HG03442 (cell line): ENCODE measurements at regions not wholly inside any gene's neighbourhood (a gene's known extent, or its start where the extent isn't known, plus 50 kb on each side); places are given as distances from the start of the nearest gene placed in this dataset.
"Not testable (repeated sequence)": the region's sequence is repeated elsewhere in the genome, so short reads cannot be mapped to it uniquely, and the experiment has no call there.

Experiments used
- ATAC-seq: cut with Tn5 transposase; IDR thresholded peaks from one replicate; pipeline ENCODE4 v1.9.1; 2021; ENCODE audit warnings: mild to moderate bottlenecking, moderate library complexity; ENCODE audit not compliant: unreplicated experiment

GRCh38 chr5:116785106-116785505, 210.5 kb upstream of the SEMA6A start:
- ATAC-seq: no peak

GRCh38 chr5:116779846-116780245, 205.2 kb upstream of the SEMA6A start:
- no peak for ATAC-seq

- no peak for ATAC-seq
Observed at GRCh38 chr5:116778651-116779280, 204.1 kb upstream of the SEMA6A start.

GRCh38 chr5:116778032-116778431, 203.4 kb upstream of the SEMA6A start:
- peak; percentile 69 for ATAC-seq

GRCh38 chr5:116773926-116774325, 199.3 kb upstream of the SEMA6A start:
- ATAC-seq: no peak

- no peak for ATAC-seq
Observed at GRCh38 chr5:116772806-116773205, 198.2 kb upstream of the SEMA6A start.

GRCh38 chr5:116772152-116772501, 197.5 kb upstream of the SEMA6A start:
- ATAC-seq: no peak

- ATAC-seq: no peak
Observed at GRCh38 chr5:116771466-116772151, 197.0 kb upstream of the SEMA6A start.

GRCh38 chr5:116769953-116770352, 195.3 kb upstream of the SEMA6A start:
- not testable (repeated sequence) for ATAC-seq

- ATAC-seq: no peak
Observed at GRCh38 chr5:116769470-116769869, 194.8 kb upstream of the SEMA6A start.

GRCh38 chr5:116766470-116766947, 191.9 kb upstream of the SEMA6A start:
- peak; percentile 60 for ATAC-seq

GRCh38 chr5:116765441-116765840, 190.8 kb upstream of the SEMA6A start:
- ATAC-seq: no peak

GRCh38 chr5:116764941-116765340, 190.3 kb upstream of the SEMA6A start:
- ATAC-seq: no peak

- peak; percentile 76 for ATAC-seq
Observed at GRCh38 chr5:116763987-116764866, 189.6 kb upstream of the SEMA6A start.

- ATAC-seq: no peak
Observed at GRCh38 chr5:116759860-116760640, 185.4 kb upstream of the SEMA6A start.

GRCh38 chr5:116757326-116757725, 182.7 kb upstream of the SEMA6A start:
- no peak for ATAC-seq

GRCh38 chr5:116756531-116756930, 181.9 kb upstream of the SEMA6A start:
- ATAC-seq: no peak

- no peak for ATAC-seq
Observed at GRCh38 chr5:116754556-116754955, 179.9 kb upstream of the SEMA6A start.

GRCh38 chr5:116751684-116752083, 177.1 kb upstream of the SEMA6A start:
- no peak for ATAC-seq

- no peak for ATAC-seq
Observed at GRCh38 chr5:116750631-116751580, 176.3 kb upstream of the SEMA6A start.
